ENCODE measurements at regions not wholly inside any gene's neighbourhood (a gene's known extent, or its start where the extent isn't known, plus 50 kb on each side); places are given as distances from the start of the nearest gene placed in this dataset.

GRCh38 chr4:112848911-112849310 is 200.5 kb upstream of the ANK2 start:
- ChIA-PET POLR2A (no interaction called here), CTCF (no interaction called here)

GRCh38 chr4:112852601-112853000 is 196.9 kb upstream of the ANK2 start:
- ChIA-PET POLR2A (no interaction called here), CTCF (no interaction called here)
- H4K20me1 ChIP-seq (ENCODE audit: control insufficient read depth, insufficient read depth, low read length, poor library complexity, severe bottlenecking), result no peaks in the 10 kb centered on the region
- no peak overlapping the region for H3K9ac ChIP-seq (ENCODE audit: low read length)
- no peak overlapping the region for H3K4me2 ChIP-seq (replicated peaks; ENCODE audit: low read depth, low read length, poor library complexity, severe bottlenecking)
- no peak for TF ChIP-seq EZH2 (IDR thresholded peaks at IDR 0.05; ENCODE audit: borderline replicate concordance, insufficient read depth, low read depth, low read length, poor library complexity, severe bottlenecking)
- no peak for TF ChIP-seq CTCF (IDR thresholded peaks at IDR 0.05)
- no peaks in the 10 kb centered on the region for H3K36me3 ChIP-seq (replicated peaks in 1 of 2; ENCODE audit: control extremely low read depth in 1 of 2, control insufficient read depth in 1 of 2, extremely low read depth in 1 of 2, insufficient read depth in 2 of 2, low read length in 1 of 2)
- H3K4me3 Mint-ChIP-seq, result no peak overlapping the region
- intact Hi-C loops (cut with micrococcal nuclease), result no loop called here
- H3K4me1 ChIP-seq (ENCODE audit: control insufficient read depth in 2 of 2, insufficient read depth in 2 of 2, low read length in 2 of 2), result no peaks in the 10 kb centered on the region
- H3K79me2 ChIP-seq (ENCODE audit: control insufficient read depth, insufficient read depth, low read length), result no peaks in the 10 kb centered on the region
- H3K27ac Mint-ChIP-seq, result no peak overlapping the region
- no peaks in the 10 kb centered on the region for H3K27me3 ChIP-seq (replicated peaks in 1 of 4; ENCODE audit: control extremely low read depth in 1 of 4, control insufficient read depth in 3 of 4, insufficient read depth in 4 of 4, low read length in 3 of 4)
- H3K4me1 Mint-ChIP-seq, result no peaks in the 10 kb centered on the region
- WGBS (ENCODE audit: insufficient coverage), result 96% methylated on average over 2 of the region's 4 CpGs
- no peak overlapping the region for H3K27ac ChIP-seq (ENCODE audit: low read length in 2 of 2)
- DNase-seq (no peak), ATAC-seq (ENCODE audit: low read depth) (no peak)
- H3K9me3 ChIP-seq (ENCODE audit: control extremely low read depth in 1 of 3, control insufficient read depth in 2 of 3, insufficient read depth in 1 of 3, low read length in 2 of 3), result no peaks in the 10 kb centered on the region
- H2AFZ ChIP-seq (ENCODE audit: insufficient read depth, low read depth, low read length, poor library complexity, severe bottlenecking), result no peak overlapping the region
- no peaks in the 10 kb centered on the region for H3K27me3 Mint-ChIP-seq
- no peak overlapping the region for H3K4me3 ChIP-seq (ENCODE audit: control extremely low read depth in 1 of 5, extremely low read depth in 1 of 5, insufficient read depth in 1 of 5, low read depth in 2 of 5, low read length in 4 of 5)
- H3K9me3 Mint-ChIP-seq (ENCODE audit: insufficient read depth), result no peaks in the 10 kb centered on the region

More at GRCh38 chr4:112848911-112849310, 200.5 kb upstream of the ANK2 start:
- ATAC-seq (ENCODE audit: low read depth), result no peak
- H3K27ac ChIP-seq (ENCODE audit: low read length in 2 of 2), result no peak overlapping the region
- TF ChIP-seq CTCF (IDR thresholded peaks at IDR 0.05) (no peak), EZH2 (IDR thresholded peaks at IDR 0.05; ENCODE audit: borderline replicate concordance, insufficient read depth, low read depth, low read length, poor library complexity, severe bottlenecking) (no peak)
- H2AFZ ChIP-seq (ENCODE audit: insufficient read depth, low read depth, low read length, poor library complexity, severe bottlenecking), result no peak overlapping the region
- H3K79me2 ChIP-seq (ENCODE audit: control insufficient read depth, insufficient read depth, low read length), result no peaks in the 10 kb centered on the region
- no peak overlapping the region for H3K9ac ChIP-seq (ENCODE audit: low read length)
- H3K9me3 Mint-ChIP-seq (ENCODE audit: insufficient read depth), result no peaks in the 10 kb centered on the region
- no peak overlapping the region for H3K27ac Mint-ChIP-seq
- no peaks in the 10 kb centered on the region for H3K36me3 ChIP-seq (replicated peaks in 1 of 2; ENCODE audit: control extremely low read depth in 1 of 2, control insufficient read depth in 1 of 2, extremely low read depth in 1 of 2, insufficient read depth in 2 of 2, low read length in 1 of 2)
- no peaks in the 10 kb centered on the region for H3K9me3 ChIP-seq (ENCODE audit: control extremely low read depth in 1 of 3, control insufficient read depth in 2 of 3, insufficient read depth in 1 of 3, low read length in 2 of 3)
- no peaks in the 10 kb centered on the region for H3K27me3 ChIP-seq (replicated peaks in 1 of 4; ENCODE audit: control extremely low read depth in 1 of 4, control insufficient read depth in 3 of 4, insufficient read depth in 4 of 4, low read length in 3 of 4)
- H3K4me3 Mint-ChIP-seq, result no peak overlapping the region
- no peaks in the 10 kb centered on the region for H3K27me3 Mint-ChIP-seq
- no peak for DNase-seq
- H3K4me3 ChIP-seq (ENCODE audit: control extremely low read depth in 1 of 5, extremely low read depth in 1 of 5, insufficient read depth in 1 of 5, low read depth in 2 of 5, low read length in 4 of 5), result no peak overlapping the region
- peaks cover 5% of the 10 kb centered on the region for H3K4me1 Mint-ChIP-seq
- H3K4me2 ChIP-seq (replicated peaks; ENCODE audit: low read depth, low read length, poor library complexity, severe bottlenecking), result no peak overlapping the region
- intact Hi-C loops (cut with micrococcal nuclease), result no loop called here
- no peaks in the 10 kb centered on the region for H3K4me1 ChIP-seq (ENCODE audit: control insufficient read depth in 2 of 2, insufficient read depth in 2 of 2, low read length in 2 of 2)
- no peaks in the 10 kb centered on the region for H4K20me1 ChIP-seq (ENCODE audit: control insufficient read depth, insufficient read depth, low read length, poor library complexity, severe bottlenecking)

Data from B cell (primary cell).